ENCODE measurements at regions not wholly inside any gene's neighbourhood (a gene's known extent, or its start where the extent isn't known, plus 50 kb on each side); places are given as distances from the start of the nearest gene placed in this dataset.

GRCh38 chr10:8787649-8788048 is 733.2 kb downstream of the GATA3 start:
- no peak for TF ChIP-seq EZH2 (IDR thresholded peaks at IDR 0.05; ENCODE audit: borderline replicate concordance)
- TF ChIP-seq EZH2phosphoT487 (IDR thresholded peaks at IDR 0.05; ENCODE audit: low read depth, severe bottlenecking, unreplicated experiment) = no peak
- TF ChIP-seq CTCF (IDR thresholded peaks at IDR 0.05; ENCODE audit: poor library complexity) = no peak
- no peaks in the 10 kb centered on the region for H3K9me2 ChIP-seq (replicated peaks; ENCODE audit: insufficient read depth)

DNA sequence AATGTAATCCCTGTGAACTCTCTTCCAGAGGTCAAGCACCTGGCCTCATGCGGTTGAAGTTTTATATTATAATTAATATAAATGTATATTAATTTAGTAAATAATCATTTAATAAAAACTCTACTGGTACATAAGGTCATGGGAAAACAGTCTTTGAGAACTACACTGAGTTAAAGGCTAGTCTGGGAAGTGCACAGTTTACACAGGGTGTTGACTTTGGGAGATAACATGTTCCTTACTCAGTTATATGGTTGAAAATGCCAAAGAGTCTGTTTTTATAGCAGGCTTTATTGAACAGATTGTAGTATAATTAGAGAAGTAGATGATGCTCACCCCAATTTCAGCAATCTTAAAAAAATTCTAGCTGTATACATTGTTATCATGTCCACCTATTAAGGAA is 735.9 kb downstream of the GATA3 start:
- Histone ChIP-seq H3K27me3 (no peaks in the 10 kb centered on the region), H3K4me1 (ENCODE audit: insufficient read depth) (no peaks in the 10 kb centered on the region), H4K20me1 (ENCODE audit: insufficient read depth, poor library complexity, severe bottlenecking) (no peaks in the 10 kb centered on the region), H3K79me2 (no peaks in the 10 kb centered on the region), H3K4me3 (no peak overlapping the region), H3K9me2 (replicated peaks; ENCODE audit: insufficient read depth) (no peaks in the 10 kb centered on the region), H3K9me3 (ENCODE audit: low read depth) (no peaks in the 10 kb centered on the region), H3K27ac (no peak overlapping the region), H3K4me2 (no peak overlapping the region), H3K36me3 (replicated peaks; ENCODE audit: insufficient read depth, low read depth) (no peaks in the 10 kb centered on the region), H2AFZ (no peak overlapping the region)
- TF ChIP-seq EZH2 (IDR thresholded peaks at IDR 0.05; ENCODE audit: borderline replicate concordance) (no peak), CTCF (IDR thresholded peaks at IDR 0.05; ENCODE audit: poor library complexity) (no peak), EZH2phosphoT487 (IDR thresholded peaks at IDR 0.05; ENCODE audit: low read depth, severe bottlenecking, unreplicated experiment) (no peak)
- DNase-seq (ENCODE audit: low spot score) = peak; percentile 8
- WGBS (ENCODE audit: low lambda C conversion rate, missing lambda C conversion rate) = 45% methylated on average over 1 of the region's 1 CpG

More at GRCh38 chr10:8787649-8788048, 733.2 kb downstream of the GATA3 start:
- Histone ChIP-seq H3K4me3 (no peak overlapping the region), H3K27me3 (no peaks in the 10 kb centered on the region), H3K36me3 (replicated peaks; ENCODE audit: insufficient read depth, low read depth) (no peaks in the 10 kb centered on the region), H2AFZ (no peak overlapping the region), H3K79me2 (no peaks in the 10 kb centered on the region), H4K20me1 (ENCODE audit: insufficient read depth, poor library complexity, severe bottlenecking) (no peaks in the 10 kb centered on the region), H3K4me1 (ENCODE audit: insufficient read depth) (no peaks in the 10 kb centered on the region), H3K4me2 (no peak overlapping the region), H3K27ac (no peak overlapping the region), H3K9me3 (ENCODE audit: low read depth) (no peaks in the 10 kb centered on the region)
- DNase-seq (ENCODE audit: low spot score) = no peak

DNA sequence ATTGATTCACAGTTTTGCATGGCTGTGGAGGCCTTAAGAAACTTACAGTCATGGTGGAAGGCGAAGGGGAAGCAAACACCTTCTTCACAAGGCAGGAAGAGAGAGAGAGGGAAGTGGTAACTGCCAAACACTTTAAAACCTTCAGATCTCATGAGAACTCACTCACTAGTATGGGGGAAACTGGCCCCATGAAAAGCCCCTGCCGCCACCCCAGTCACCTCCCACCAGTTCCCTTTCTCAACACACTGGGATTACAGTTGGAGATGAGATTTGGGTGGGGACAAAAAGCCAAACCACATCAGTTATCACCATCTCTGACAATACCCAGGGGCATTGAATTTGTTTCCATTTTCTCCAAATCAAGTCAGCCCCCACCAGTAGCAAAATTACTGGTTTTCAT is 740.4 kb downstream of the GATA3 start:
- Histone ChIP-seq H3K27ac (no peak overlapping the region), H4K20me1 (ENCODE audit: insufficient read depth, poor library complexity, severe bottlenecking) (no peaks in the 10 kb centered on the region), H3K36me3 (replicated peaks; ENCODE audit: insufficient read depth, low read depth) (no peaks in the 10 kb centered on the region), H3K27me3 (no peaks in the 10 kb centered on the region), H2AFZ (no peak overlapping the region), H3K9me3 (ENCODE audit: low read depth) (no peaks in the 10 kb centered on the region), H3K79me2 (no peaks in the 10 kb centered on the region), H3K4me3 (no peak overlapping the region), H3K4me1 (ENCODE audit: insufficient read depth) (no peaks in the 10 kb centered on the region), H3K4me2 (no peak overlapping the region), H3K9me2 (replicated peaks; ENCODE audit: insufficient read depth) (no peaks in the 10 kb centered on the region)
- no peak for TF ChIP-seq CTCF (IDR thresholded peaks at IDR 0.05; ENCODE audit: poor library complexity)
- no peak for TF ChIP-seq EZH2 (IDR thresholded peaks at IDR 0.05; ENCODE audit: borderline replicate concordance)
- no peak for TF ChIP-seq EZH2phosphoT487 (IDR thresholded peaks at IDR 0.05; ENCODE audit: low read depth, severe bottlenecking, unreplicated experiment)
- no peak for DNase-seq (ENCODE audit: low spot score)
- WGBS (ENCODE audit: low lambda C conversion rate, missing lambda C conversion rate) = 98% methylated on average over 2 of the region's 2 CpGs

DNA sequence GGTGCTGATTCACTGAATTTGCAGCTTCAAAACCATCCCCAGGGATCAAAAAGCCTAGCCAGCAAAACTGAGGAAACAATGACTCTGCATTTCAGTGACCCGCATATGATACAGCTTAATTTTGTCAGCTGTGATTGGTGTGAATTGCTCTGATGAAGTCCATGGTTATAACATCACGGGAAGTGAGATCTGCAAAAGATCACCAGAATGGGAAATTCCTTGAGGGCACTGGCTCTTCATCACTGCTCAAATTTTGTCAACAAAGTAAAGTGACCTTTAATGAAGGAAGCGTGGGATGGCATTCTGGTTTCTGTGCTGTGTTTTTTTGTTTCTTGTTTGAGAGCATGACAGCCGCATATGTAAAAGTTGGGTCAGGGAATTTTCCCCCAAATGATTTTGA is 745.9 kb downstream of the GATA3 start:
- no peaks in the 10 kb centered on the region for H3K36me3 ChIP-seq (replicated peaks; ENCODE audit: insufficient read depth, low read depth)
- 61% methylated on average over 4 of the region's 4 CpGs for WGBS (ENCODE audit: low lambda C conversion rate, missing lambda C conversion rate)
- H3K4me3 ChIP-seq = no peak overlapping the region
- H3K9me2 ChIP-seq (replicated peaks; ENCODE audit: insufficient read depth) = no peaks in the 10 kb centered on the region
- H3K27ac ChIP-seq = no peak overlapping the region
- no peak for DNase-seq (ENCODE audit: low spot score)
- H3K9me3 ChIP-seq (ENCODE audit: low read depth) = no peaks in the 10 kb centered on the region
- TF ChIP-seq EZH2phosphoT487 (IDR thresholded peaks at IDR 0.05; ENCODE audit: low read depth, severe bottlenecking, unreplicated experiment) (no peak), EZH2 (IDR thresholded peaks at IDR 0.05; ENCODE audit: borderline replicate concordance) (no peak), CTCF (IDR thresholded peaks at IDR 0.05; ENCODE audit: poor library complexity) (no peak)
- H3K79me2 ChIP-seq = no peaks in the 10 kb centered on the region
- H3K4me1 ChIP-seq (ENCODE audit: insufficient read depth) = no peaks in the 10 kb centered on the region
- H4K20me1 ChIP-seq (ENCODE audit: insufficient read depth, poor library complexity, severe bottlenecking) = no peaks in the 10 kb centered on the region
- no peak overlapping the region for H2AFZ ChIP-seq
- no peaks in the 10 kb centered on the region for H3K27me3 ChIP-seq
- H3K4me2 ChIP-seq = no peak overlapping the region
